ENCODE measurements at regions not wholly inside any gene's neighbourhood (a gene's known extent, or its start where the extent isn't known, plus 50 kb on each side); places are given as distances from the start of the nearest gene placed in this dataset.

DNA sequence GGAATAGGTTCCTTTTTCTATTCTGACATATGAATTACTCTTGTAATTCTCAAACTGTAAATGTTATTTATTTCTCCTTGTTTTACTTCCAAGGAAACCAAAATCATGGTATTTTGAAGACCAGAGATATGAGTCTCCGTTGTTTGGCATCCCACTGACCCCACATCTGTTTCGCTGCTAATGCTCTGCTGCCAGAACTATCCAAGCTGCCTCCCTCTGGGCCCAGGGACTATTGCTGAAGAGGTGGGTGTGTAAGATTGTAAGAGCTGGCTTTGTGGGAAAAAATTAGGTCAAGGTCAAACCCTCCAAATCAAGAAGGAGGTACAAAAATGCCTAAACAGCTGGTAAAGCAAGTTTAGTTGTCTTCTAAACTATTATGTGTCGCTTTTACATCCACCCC is 129.4 kb upstream of the MYO10 start:
- TF ChIP-seq POLR2A (IDR thresholded peaks at IDR 0.05): no peak
- TF ChIP-seq EP300 (IDR thresholded peaks at IDR 0.05): no peak
- TF ChIP-seq, protein P1, sequence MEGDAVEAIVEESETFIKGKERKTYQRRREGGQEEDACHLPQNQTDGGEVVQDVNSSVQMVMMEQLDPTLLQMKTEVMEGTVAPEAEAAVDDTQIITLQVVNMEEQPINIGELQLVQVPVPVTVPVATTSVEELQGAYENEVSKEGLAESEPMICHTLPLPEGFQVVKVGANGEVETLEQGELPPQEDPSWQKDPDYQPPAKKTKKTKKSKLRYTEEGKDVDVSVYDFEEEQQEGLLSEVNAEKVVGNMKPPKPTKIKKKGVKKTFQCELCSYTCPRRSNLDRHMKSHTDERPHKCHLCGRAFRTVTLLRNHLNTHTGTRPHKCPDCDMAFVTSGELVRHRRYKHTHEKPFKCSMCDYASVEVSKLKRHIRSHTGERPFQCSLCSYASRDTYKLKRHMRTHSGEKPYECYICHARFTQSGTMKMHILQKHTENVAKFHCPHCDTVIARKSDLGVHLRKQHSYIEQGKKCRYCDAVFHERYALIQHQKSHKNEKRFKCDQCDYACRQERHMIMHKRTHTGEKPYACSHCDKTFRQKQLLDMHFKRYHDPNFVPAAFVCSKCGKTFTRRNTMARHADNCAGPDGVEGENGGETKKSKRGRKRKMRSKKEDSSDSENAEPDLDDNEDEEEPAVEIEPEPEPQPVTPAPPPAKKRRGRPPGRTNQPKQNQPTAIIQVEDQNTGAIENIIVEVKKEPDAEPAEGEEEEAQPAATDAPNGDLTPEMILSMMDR (IDR thresholded peaks at IDR 0.05): no peak

All from upper lobe of left lung (tissue), 4 donors.